ENCODE measurements at regions not wholly inside any gene's neighbourhood (a gene's known extent, or its start where the extent isn't known, plus 50 kb on each side); places are given as distances from the start of the nearest gene placed in this dataset.
"Not testable (repeated sequence)": the region's sequence is repeated elsewhere in the genome, so short reads cannot be mapped to it uniquely, and the experiment has no call there.

DNA sequence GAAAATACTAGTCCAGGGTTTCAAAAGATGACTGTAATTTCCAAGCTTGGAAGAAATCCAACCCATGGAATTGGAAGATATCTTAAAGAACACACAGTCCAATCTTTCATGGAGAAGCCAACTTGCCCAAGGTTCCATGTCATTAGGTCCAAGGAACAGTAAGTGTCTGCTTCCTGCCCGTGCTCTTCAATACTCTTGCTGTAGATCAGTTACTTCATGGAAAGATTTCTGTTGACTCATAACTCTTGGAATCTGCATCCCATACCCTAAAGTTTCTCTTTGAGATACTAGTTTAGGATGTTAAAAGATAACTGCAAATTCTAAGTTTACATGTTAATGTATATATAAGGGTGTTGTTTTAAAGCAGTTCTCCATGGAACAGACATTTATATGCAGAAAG lies 127.9 kb upstream of the SLC13A1 start:
- H3K27me3 ChIP-seq (ENCODE audit: insufficient read depth, low read length), result no peaks in the 10 kb centered on the region
- no peaks in the 10 kb centered on the region for H4K20me1 ChIP-seq (ENCODE audit: insufficient read depth, low read length)
- H3K9me3 ChIP-seq (ENCODE audit: low read depth, low read length), result peaks cover 8% of the 10 kb centered on the region
- no peak overlapping the region for H3K4me3 ChIP-seq (ENCODE audit: insufficient read depth, low read length)
- H3K36me3 ChIP-seq (ENCODE audit: insufficient read depth, low read length), result no peaks in the 10 kb centered on the region
- H3K4me2 ChIP-seq (ENCODE audit: insufficient read depth, low read length), result no peak overlapping the region
- H3K4me1 ChIP-seq (ENCODE audit: insufficient read depth, low read length), result no peaks in the 10 kb centered on the region
- no peak overlapping the region for H3K27ac ChIP-seq (ENCODE audit: low read depth, low read length)
- peak; percentile 5 for DNase-seq (ENCODE audit: insufficient read length, low spot score, missing footprints)
- H2AFZ ChIP-seq (ENCODE audit: low read length), result no peak overlapping the region
- no peak for TF ChIP-seq CTCF (IDR thresholded peaks at IDR 0.05; ENCODE audit: extremely low read depth, low read depth, low read length)
- H3K79me2 ChIP-seq (ENCODE audit: insufficient read depth, low read length), result no peaks in the 10 kb centered on the region

- Histone ChIP-seq H3K9me3 (ENCODE audit: low read depth, low read length) (peaks cover 5% of the 10 kb centered on the region), H3K27me3 (ENCODE audit: insufficient read depth, low read length) (no peaks in the 10 kb centered on the region), H2AFZ (ENCODE audit: low read length) (no peak overlapping the region), H4K20me1 (ENCODE audit: insufficient read depth, low read length) (no peaks in the 10 kb centered on the region), H3K36me3 (ENCODE audit: insufficient read depth, low read length) (no peaks in the 10 kb centered on the region), H3K4me2 (ENCODE audit: insufficient read depth, low read length) (no peak overlapping the region), H3K79me2 (ENCODE audit: insufficient read depth, low read length) (no peaks in the 10 kb centered on the region), H3K4me1 (ENCODE audit: insufficient read depth, low read length) (no peaks in the 10 kb centered on the region), H3K4me3 (ENCODE audit: insufficient read depth, low read length) (no peak overlapping the region), H3K27ac (ENCODE audit: low read depth, low read length) (no peak overlapping the region)
- no peak for TF ChIP-seq CTCF (IDR thresholded peaks at IDR 0.05; ENCODE audit: extremely low read depth, low read depth, low read length)
- no peak for DNase-seq (ENCODE audit: insufficient read length, low spot score, missing footprints)
These were observed 124.5 kb upstream of the SLC13A1 start for GRCh38 chr7:123324283-123324682.

DNA sequence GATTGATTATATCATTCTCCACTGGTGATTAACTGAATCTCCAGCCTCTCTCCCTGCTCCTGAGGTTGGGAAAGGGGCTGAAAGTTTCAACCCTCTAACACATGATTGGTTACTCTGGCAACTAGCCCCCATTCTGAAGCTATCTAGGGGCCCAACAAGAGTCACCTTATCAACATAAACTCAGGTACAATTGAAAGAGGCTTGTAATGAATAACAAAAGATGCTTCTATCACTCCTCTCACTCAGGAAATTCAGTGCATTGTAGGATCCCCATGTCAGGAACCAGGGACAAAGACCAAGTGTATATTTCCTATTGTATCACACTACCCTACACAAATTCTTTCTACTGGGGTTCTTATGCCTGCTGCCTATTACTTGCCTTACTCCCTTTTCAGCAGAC lies 123.9 kb upstream of the SLC13A1 start:
- Histone ChIP-seq H3K4me3 (ENCODE audit: insufficient read depth, low read length) (no peak overlapping the region), H3K79me2 (ENCODE audit: insufficient read depth, low read length) (no peaks in the 10 kb centered on the region), H3K4me1 (ENCODE audit: insufficient read depth, low read length) (no peaks in the 10 kb centered on the region), H3K36me3 (ENCODE audit: insufficient read depth, low read length) (no peaks in the 10 kb centered on the region), H2AFZ (ENCODE audit: low read length) (no peak overlapping the region), H3K27ac (ENCODE audit: low read depth, low read length) (no peak overlapping the region), H3K27me3 (ENCODE audit: insufficient read depth, low read length) (no peaks in the 10 kb centered on the region), H3K4me2 (ENCODE audit: insufficient read depth, low read length) (no peak overlapping the region), H3K9me3 (ENCODE audit: low read depth, low read length) (peaks cover 5% of the 10 kb centered on the region), H4K20me1 (ENCODE audit: insufficient read depth, low read length) (no peaks in the 10 kb centered on the region)
- DNase-seq (ENCODE audit: insufficient read length, low spot score, missing footprints), result no peak
- no peak for TF ChIP-seq CTCF (IDR thresholded peaks at IDR 0.05; ENCODE audit: extremely low read depth, low read depth, low read length)

DNA sequence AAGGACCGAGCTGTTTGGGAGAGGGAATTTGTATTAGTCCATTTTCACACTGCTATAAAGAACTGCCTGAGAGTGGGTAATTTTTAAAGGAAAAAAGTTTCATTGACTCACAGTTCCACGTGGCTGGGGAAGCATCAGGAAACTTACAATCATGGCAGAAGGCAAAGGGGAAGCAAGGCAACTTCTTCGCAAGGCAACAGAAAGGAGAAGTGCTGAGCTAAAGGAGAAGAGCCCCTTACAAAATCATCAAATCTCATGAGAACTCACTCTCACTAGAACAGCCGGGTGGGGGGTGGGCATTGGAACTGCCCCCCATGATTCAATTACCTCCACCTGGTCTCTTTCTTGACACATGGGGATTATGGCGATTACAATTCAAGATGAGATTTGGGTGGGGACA lies 121.8 kb upstream of the SLC13A1 start:
- not testable (repeated sequence) for H3K27me3 ChIP-seq (ENCODE audit: insufficient read depth, low read length); H3K4me3 ChIP-seq (ENCODE audit: insufficient read depth, low read length); H3K9me3 ChIP-seq (ENCODE audit: low read depth, low read length); H3K4me2 ChIP-seq (ENCODE audit: insufficient read depth, low read length); DNase-seq (ENCODE audit: insufficient read length, low spot score, missing footprints); H2AFZ ChIP-seq (ENCODE audit: low read length); H3K36me3 ChIP-seq (ENCODE audit: insufficient read depth, low read length); H3K27ac ChIP-seq (ENCODE audit: low read depth, low read length); H3K4me1 ChIP-seq (ENCODE audit: insufficient read depth, low read length); H4K20me1 ChIP-seq (ENCODE audit: insufficient read depth, low read length); H3K79me2 ChIP-seq (ENCODE audit: insufficient read depth, low read length)

GRCh38 chr7:123319911-123320310 lies 120.1 kb upstream of the SLC13A1 start:
- Histone ChIP-seq H3K9me3 (ENCODE audit: low read depth, low read length) (peaks cover 5% of the 10 kb centered on the region), H3K36me3 (ENCODE audit: insufficient read depth, low read length) (no peaks in the 10 kb centered on the region), H3K27me3 (ENCODE audit: insufficient read depth, low read length) (no peaks in the 10 kb centered on the region), H3K79me2 (ENCODE audit: insufficient read depth, low read length) (no peaks in the 10 kb centered on the region), H3K4me1 (ENCODE audit: insufficient read depth, low read length) (no peaks in the 10 kb centered on the region), H3K27ac (ENCODE audit: low read depth, low read length) (no peak overlapping the region), H3K4me2 (ENCODE audit: insufficient read depth, low read length) (no peak overlapping the region), H4K20me1 (ENCODE audit: insufficient read depth, low read length) (no peaks in the 10 kb centered on the region), H3K4me3 (ENCODE audit: insufficient read depth, low read length) (no peak overlapping the region), H2AFZ (ENCODE audit: low read length) (no peak overlapping the region)
- no peak for DNase-seq (ENCODE audit: insufficient read length, low spot score, missing footprints)
- no peak for TF ChIP-seq CTCF (IDR thresholded peaks at IDR 0.05; ENCODE audit: extremely low read depth, low read depth, low read length)
